WTC11 (cell line): ENCODE measurements at regions not wholly inside any gene's neighbourhood (a gene's known extent, or its start where the extent isn't known, plus 50 kb on each side); places are given as distances from the start of the nearest gene placed in this dataset.

Experiments used
- ATAC-seq: fragments of 200-7000 bp; cut with Tn5 transposase; 2 replicates; pipeline ENCODE4 v1.10.0; 2021; ENCODE audit warnings: mild to moderate bottlenecking, moderate library complexity
- CTCF ChIA-PET: fragments of 300-600 bp; sonication (Branson Sonifier 250); formaldehyde crosslinking; loops from one replicate; lab custom pipeline; 2021; ENCODE audit warnings: antibody characterized with exemption; lab: Charles Lee
- POLR2A ChIA-PET: fragments of 350-600 bp; sonication (Branson Sonifier 250); formaldehyde crosslinking; loops from one replicate; lab custom pipeline; 2021; ENCODE audit warnings: antibody characterized with exemption; lab: Charles Lee
- DNase-seq: peaks from one replicate; pipeline ENCODE4 v3.0.0; 2021; ENCODE audit warnings: low spot score
- H3K27ac Mint-ChIP-seq: 2 replicates; pipeline ENCODE4 v1.8.0; 2021; ENCODE audit warnings: mixed read lengths
- H3K27me3 Mint-ChIP-seq: 2 replicates; pipeline ENCODE4 v1.8.0; 2021; ENCODE audit warnings: low read depth, mild to moderate bottlenecking, moderate library complexity, mixed read lengths
- H3K36me3 Mint-ChIP-seq: 2 replicates; pipeline ENCODE4 v1.8.0; 2021; ENCODE audit warnings: mixed read lengths
- H3K4me1 Mint-ChIP-seq: 2 replicates; pipeline ENCODE4 v1.8.0; 2022; ENCODE audit warnings: mixed read lengths
- H3K4me3 Mint-ChIP-seq: 2 replicates; pipeline ENCODE4 v1.8.0; 2021; ENCODE audit warnings: mild to moderate bottlenecking, moderate library complexity, mixed read lengths
- H3K9me3 Mint-ChIP-seq: 2 replicates; pipeline ENCODE4 v1.8.0; 2021; ENCODE audit warnings: mixed read lengths
- ATF1 ChIP-seq: sonication (generic); formaldehyde crosslinking; IDR thresholded peaks from 2 replicates; pipeline ENCODE4 v1.8.1; 2023; ENCODE audit warnings: mild to moderate bottlenecking, moderate library complexity, missing genetic modification reagents
- CBFB ChIP-seq: sonication (generic); formaldehyde crosslinking; IDR thresholded peaks from 2 replicates; pipeline ENCODE4 v1.8.1; 2022; ENCODE audit warnings: mild to moderate bottlenecking, low read depth, missing genetic modification reagents
- CDX4 ChIP-seq: fragments of 250-450 bp; sonication (Bioruptor Pico); IDR thresholded peaks from 2 replicates; pipeline ENCODE4 v1.9.0; 2021; ENCODE audit warnings: moderate library complexity, mild to moderate bottlenecking, inconsistent platforms, borderline replicate concordance
- EMX1 ChIP-seq: fragments of 250-450 bp; sonication (Bioruptor Pico); IDR thresholded peaks from 2 replicates; pipeline ENCODE4 v1.8.0; 2021; ENCODE audit warnings: mild to moderate bottlenecking
- FOXP1 ChIP-seq: sonication (generic); formaldehyde crosslinking; IDR thresholded peaks from 2 replicates; pipeline ENCODE4 v1.8.0; 2022; ENCODE audit warnings: missing genetic modification reagents, mild to moderate bottlenecking, moderate library complexity, borderline replicate concordance
- IRF2 ChIP-seq: sonication (generic); formaldehyde crosslinking; IDR thresholded peaks from 2 replicates; pipeline ENCODE4 v1.8.0; 2022; ENCODE audit warnings: low read depth, missing genetic modification reagents, borderline replicate concordance
- JAZF1 ChIP-seq: fragments of 250-450 bp; sonication (Bioruptor Pico); IDR thresholded peaks from 2 replicates; pipeline ENCODE4 v1.9.0; 2021; ENCODE audit warnings: moderate library complexity, mild to moderate bottlenecking, inconsistent platforms
- JUN ChIP-seq: sonication (generic); formaldehyde crosslinking; IDR thresholded peaks from 2 replicates; pipeline ENCODE4 v1.8.0; 2023; ENCODE audit warnings: mild to moderate bottlenecking, missing genetic modification reagents
- KAT7 ChIP-seq: sonication (generic); formaldehyde crosslinking; IDR thresholded peaks from 2 replicates; pipeline ENCODE4 v1.8.1; 2023; ENCODE audit warnings: missing genetic modification reagents, mild to moderate bottlenecking, borderline replicate concordance
- MAX ChIP-seq: sonication (generic); formaldehyde crosslinking; IDR thresholded peaks from 2 replicates; pipeline ENCODE4 v1.8.0; 2022; ENCODE audit warnings: mild to moderate bottlenecking, missing genetic modification reagents
- MXD4 ChIP-seq: fragments of 250-450 bp; sonication (Bioruptor Pico); IDR thresholded peaks from 2 replicates; pipeline ENCODE4 v1.8.0; 2021; ENCODE audit warnings: mild to moderate bottlenecking, moderate library complexity, borderline replicate concordance
- NFYB ChIP-seq: sonication (generic); formaldehyde crosslinking; conservative IDR thresholded peaks from 2 replicates; pipeline ENCODE4 v1.8.0; 2022; ENCODE audit warnings: low read depth, missing genetic modification reagents
- PRDM15 ChIP-seq: sonication (generic); formaldehyde crosslinking; IDR thresholded peaks from 2 replicates; pipeline ENCODE4 v1.8.0; 2022; ENCODE audit warnings: missing genetic modification reagents
- STAT6 ChIP-seq: sonication (generic); formaldehyde crosslinking; conservative IDR thresholded peaks from 2 replicates; pipeline ENCODE4 v1.8.1; 2023; ENCODE audit warnings: mild to moderate bottlenecking, low read depth, missing genetic modification reagents, moderate library complexity
- TCF7 ChIP-seq: sonication (generic); formaldehyde crosslinking; IDR thresholded peaks from 2 replicates; pipeline ENCODE4 v1.8.0; 2022; ENCODE audit warnings: mild to moderate bottlenecking, low read depth, missing genetic modification reagents, moderate library complexity
- TP53 ChIP-seq: sonication (generic); formaldehyde crosslinking; IDR thresholded peaks from 2 replicates; pipeline ENCODE4 v1.8.1; 2023; ENCODE audit warnings: mild to moderate bottlenecking, missing genetic modification reagents
- ZNF121 ChIP-seq: sonication (generic); formaldehyde crosslinking; IDR thresholded peaks from 2 replicates; pipeline ENCODE4 v1.8.0; 2023; ENCODE audit warnings: missing genetic modification reagents
- ZNF138 ChIP-seq: sonication (generic); formaldehyde crosslinking; conservative IDR thresholded peaks from 2 replicates; pipeline ENCODE4 v1.8.1; 2022; ENCODE audit warnings: mild to moderate bottlenecking, moderate library complexity, missing genetic modification reagents
- ZNF396 ChIP-seq: fragments of 250-450 bp; sonication (Bioruptor Pico); IDR thresholded peaks from 2 replicates; pipeline ENCODE4 v1.8.0; 2021; ENCODE audit warnings: mild to moderate bottlenecking, moderate library complexity, borderline replicate concordance
- TF ChIP-seq, protein P1 (sequence below): fragments of 200-600 bp; IDR thresholded peaks from 2 replicates; pipeline ENCODE4 v1.8.0; 2022; ENCODE audit warnings: antibody characterized with exemption
- TF ChIP-seq, protein P2 (sequence below): sonication (generic); formaldehyde crosslinking; IDR thresholded peaks from 2 replicates; pipeline ENCODE4 v1.8.0; 2023; ENCODE audit warnings: mild to moderate bottlenecking, missing genetic modification reagents
- TF ChIP-seq, protein P3 (sequence below): fragments of 250-450 bp; sonication (Bioruptor Pico); IDR thresholded peaks from 2 replicates; pipeline ENCODE4 v1.8.0; 2021; ENCODE audit warnings: mild to moderate bottlenecking

DNA sequence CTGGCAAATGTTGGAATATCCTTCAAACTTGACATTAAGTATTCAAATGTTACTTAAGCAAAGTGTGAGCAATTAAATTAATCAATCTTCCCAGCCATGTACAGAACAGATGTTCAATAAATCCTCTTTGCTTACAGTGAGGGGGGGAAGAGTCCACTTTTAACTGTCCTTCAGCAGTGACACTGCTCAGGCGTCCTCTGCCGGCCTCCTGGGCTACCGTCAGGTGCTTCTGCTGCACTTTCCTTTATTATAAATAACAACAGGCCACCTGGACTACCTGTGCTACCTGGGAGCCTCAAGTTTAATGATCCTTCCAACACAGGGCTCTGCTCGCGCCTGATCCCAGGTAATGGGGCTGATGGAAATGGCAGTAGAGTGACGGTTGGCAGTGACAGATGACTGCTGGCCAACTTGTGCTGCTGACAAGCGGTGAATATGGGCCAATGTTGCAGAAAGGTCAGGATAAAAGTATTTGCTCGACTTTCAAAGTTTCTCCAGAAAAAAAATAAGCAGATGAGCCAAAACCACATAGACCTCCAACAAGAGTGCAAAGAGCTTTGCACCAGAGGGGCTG is 460.0 kb upstream of the ZNF507 start:
- TF ChIP-seq ZNF138, result no peak
- TF ChIP-seq JAZF1 (CRISPR knock-in tag), result no peak
- TF ChIP-seq MAX (CRISPR knock-in tag), result no peak
- no peak for TF ChIP-seq CDX4 (CRISPR knock-in tag)
- TF ChIP-seq, protein P1, sequence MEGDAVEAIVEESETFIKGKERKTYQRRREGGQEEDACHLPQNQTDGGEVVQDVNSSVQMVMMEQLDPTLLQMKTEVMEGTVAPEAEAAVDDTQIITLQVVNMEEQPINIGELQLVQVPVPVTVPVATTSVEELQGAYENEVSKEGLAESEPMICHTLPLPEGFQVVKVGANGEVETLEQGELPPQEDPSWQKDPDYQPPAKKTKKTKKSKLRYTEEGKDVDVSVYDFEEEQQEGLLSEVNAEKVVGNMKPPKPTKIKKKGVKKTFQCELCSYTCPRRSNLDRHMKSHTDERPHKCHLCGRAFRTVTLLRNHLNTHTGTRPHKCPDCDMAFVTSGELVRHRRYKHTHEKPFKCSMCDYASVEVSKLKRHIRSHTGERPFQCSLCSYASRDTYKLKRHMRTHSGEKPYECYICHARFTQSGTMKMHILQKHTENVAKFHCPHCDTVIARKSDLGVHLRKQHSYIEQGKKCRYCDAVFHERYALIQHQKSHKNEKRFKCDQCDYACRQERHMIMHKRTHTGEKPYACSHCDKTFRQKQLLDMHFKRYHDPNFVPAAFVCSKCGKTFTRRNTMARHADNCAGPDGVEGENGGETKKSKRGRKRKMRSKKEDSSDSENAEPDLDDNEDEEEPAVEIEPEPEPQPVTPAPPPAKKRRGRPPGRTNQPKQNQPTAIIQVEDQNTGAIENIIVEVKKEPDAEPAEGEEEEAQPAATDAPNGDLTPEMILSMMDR, result no peak
- no peak for TF ChIP-seq ATF1 (CRISPR knock-in tag)
- no peak for TF ChIP-seq JUN
- TF ChIP-seq CBFB (CRISPR knock-in tag), result no peak
- TF ChIP-seq, all 79 proteins: peak for 0
- no peak for ATAC-seq
- Mint-ChIP-seq H3K36me3 (no peaks in the 10 kb centered on the region), H3K4me3 (no peak overlapping the region), H3K27ac (no peak overlapping the region), H3K4me1 (peaks cover 9% of the 10 kb centered on the region), H3K9me3 (no peaks in the 10 kb centered on the region), H3K27me3 (peaks cover 16% of the 10 kb centered on the region)
- no peak for DNase-seq
- POLR2A ChIA-PET, result no interaction called here
- CTCF ChIA-PET, result no interaction called here

DNA sequence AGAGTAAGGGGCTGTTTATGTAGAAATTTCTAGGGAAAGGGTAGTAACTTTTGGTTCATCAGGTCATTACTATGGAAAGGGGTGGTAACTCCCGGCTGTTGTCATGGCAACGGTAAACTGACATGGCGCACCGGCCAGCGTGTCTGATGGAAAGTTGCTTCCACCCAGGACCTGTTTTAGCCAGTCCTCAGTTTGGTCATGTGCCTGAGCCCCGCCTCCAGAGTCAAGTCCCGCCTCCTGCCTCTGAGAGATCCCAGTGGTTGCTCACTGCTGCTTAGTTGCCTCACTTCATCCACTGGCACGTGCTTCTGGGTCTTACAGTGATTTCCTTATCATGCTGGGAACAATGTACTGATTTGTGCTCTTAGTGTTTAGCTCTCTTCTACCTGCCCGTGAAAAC is 455.2 kb upstream of the ZNF507 start:
- DNase-seq, result peak; percentile 54
- peak; percentile 35 for ATAC-seq
- ChIA-PET POLR2A (no interaction called here), CTCF (no interaction called here)
- peaks cover 61% of the 10 kb centered on the region for H3K27me3 Mint-ChIP-seq
- H3K9me3 Mint-ChIP-seq, result peaks cover 12% of the 10 kb centered on the region
- H3K36me3 Mint-ChIP-seq, result peaks cover 14% of the 10 kb centered on the region
- peaks cover 20% of the 10 kb centered on the region for H3K4me1 Mint-ChIP-seq
- H3K4me3 Mint-ChIP-seq, result no peak overlapping the region
- no peak overlapping the region for H3K27ac Mint-ChIP-seq
- TF ChIP-seq NFYB (CRISPR knock-in tag) (no peak), EMX1 (CRISPR knock-in tag) (no peak), TCF7 (CRISPR knock-in tag) (no peak), KAT7 (CRISPR knock-in tag) (no peak), ZNF121 (CRISPR knock-in tag) (no peak), IRF2 (no peak), STAT6 (CRISPR knock-in tag) (no peak), TP53 (CRISPR knock-in tag) (no peak), FOXP1 (no peak), PRDM15 (CRISPR knock-in tag) (no peak), MXD4 (CRISPR knock-in tag) (no peak), ZNF396 (CRISPR knock-in tag) (no peak)
- TF ChIP-seq, protein P2, sequence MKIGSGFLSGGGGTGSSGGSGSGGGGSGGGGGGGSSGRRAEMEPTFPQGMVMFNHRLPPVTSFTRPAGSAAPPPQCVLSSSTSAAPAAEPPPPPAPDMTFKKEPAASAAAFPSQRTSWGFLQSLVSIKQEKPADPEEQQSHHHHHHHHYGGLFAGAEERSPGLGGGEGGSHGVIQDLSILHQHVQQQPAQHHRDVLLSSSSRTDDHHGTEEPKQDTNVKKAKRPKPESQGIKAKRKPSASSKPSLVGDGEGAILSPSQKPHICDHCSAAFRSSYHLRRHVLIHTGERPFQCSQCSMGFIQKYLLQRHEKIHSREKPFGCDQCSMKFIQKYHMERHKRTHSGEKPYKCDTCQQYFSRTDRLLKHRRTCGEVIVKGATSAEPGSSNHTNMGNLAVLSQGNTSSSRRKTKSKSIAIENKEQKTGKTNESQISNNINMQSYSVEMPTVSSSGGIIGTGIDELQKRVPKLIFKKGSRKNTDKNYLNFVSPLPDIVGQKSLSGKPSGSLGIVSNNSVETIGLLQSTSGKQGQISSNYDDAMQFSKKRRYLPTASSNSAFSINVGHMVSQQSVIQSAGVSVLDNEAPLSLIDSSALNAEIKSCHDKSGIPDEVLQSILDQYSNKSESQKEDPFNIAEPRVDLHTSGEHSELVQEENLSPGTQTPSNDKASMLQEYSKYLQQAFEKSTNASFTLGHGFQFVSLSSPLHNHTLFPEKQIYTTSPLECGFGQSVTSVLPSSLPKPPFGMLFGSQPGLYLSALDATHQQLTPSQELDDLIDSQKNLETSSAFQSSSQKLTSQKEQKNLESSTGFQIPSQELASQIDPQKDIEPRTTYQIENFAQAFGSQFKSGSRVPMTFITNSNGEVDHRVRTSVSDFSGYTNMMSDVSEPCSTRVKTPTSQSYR (CRISPR knock-in tag), result no peak
- TF ChIP-seq, protein P3, sequence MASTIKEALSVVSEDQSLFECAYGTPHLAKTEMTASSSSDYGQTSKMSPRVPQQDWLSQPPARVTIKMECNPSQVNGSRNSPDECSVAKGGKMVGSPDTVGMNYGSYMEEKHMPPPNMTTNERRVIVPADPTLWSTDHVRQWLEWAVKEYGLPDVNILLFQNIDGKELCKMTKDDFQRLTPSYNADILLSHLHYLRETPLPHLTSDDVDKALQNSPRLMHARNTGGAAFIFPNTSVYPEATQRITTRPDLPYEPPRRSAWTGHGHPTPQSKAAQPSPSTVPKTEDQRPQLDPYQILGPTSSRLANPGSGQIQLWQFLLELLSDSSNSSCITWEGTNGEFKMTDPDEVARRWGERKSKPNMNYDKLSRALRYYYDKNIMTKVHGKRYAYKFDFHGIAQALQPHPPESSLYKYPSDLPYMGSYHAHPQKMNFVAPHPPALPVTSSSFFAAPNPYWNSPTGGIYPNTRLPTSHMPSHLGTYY, result no peak
